ENCODE measurements at regions not wholly inside any gene's neighbourhood (a gene's known extent, or its start where the extent isn't known, plus 50 kb on each side); places are given as distances from the start of the nearest gene placed in this dataset.

- TF ChIP-seq CHD7 (IDR thresholded peaks at IDR 0.05; ENCODE audit: insufficient replicate concordance, low read length) (no peak), NRF1 (IDR thresholded peaks at IDR 0.05; ENCODE audit: low read depth, low read length) (no peak), JUND (IDR thresholded peaks at IDR 0.05; ENCODE audit: low read length) (no peak), KDM1A (IDR thresholded peaks at IDR 0.05; ENCODE audit: borderline replicate concordance, low read length) (no peak), EP300 (IDR thresholded peaks at IDR 0.05; ENCODE audit: borderline replicate concordance in 1 of 2, low read depth in 2 of 2, low read length in 2 of 2) (no peak), TBP (IDR thresholded peaks at IDR 0.05; ENCODE audit: low read depth, low read length) (no peak), E2F6 (IDR thresholded peaks at IDR 0.05) (no peak)
Observed at GRCh38 chrX:70988425-70988824, 57.5 kb upstream of the SLC7A3 start (continued).
